Body of pancreas (tissue), 4 donors: ENCODE measurements at regions not wholly inside any gene's neighbourhood (a gene's known extent, or its start where the extent isn't known, plus 50 kb on each side); places are given as distances from the start of the nearest gene placed in this dataset.
"Not testable (repeated sequence)": the region's sequence is repeated elsewhere in the genome, so short reads cannot be mapped to it uniquely, and the experiment has no call there.

Source experiments
- ATAC-seq: fragments of 150-250 bp; one replicate; pipeline ENCODE4 v1.9.1; 2016
- DNase-seq, 4 donors: peaks; one replicate each; pipeline ENCODE4 v3.0.0-alpha.2; 2019
- H3K27ac ChIP-seq, 4 donors: fragments of 200-600 bp; sonication (generic); 1 replicate in 3 of 4; 2 replicates in 1 of 4; pipeline versions ENCODE4 v1.5.1 to v1.6.1; 2016 to 2019; ENCODE audit warnings: mild to moderate bottlenecking in 1 of 4, mixed read lengths in 1 of 4, moderate library complexity in 1 of 4
- H3K27me3 ChIP-seq, 2 donors: fragments of 200-600 bp; sonication (generic); one replicate each; pipeline ENCODE4 v1.6.0; 2016; ENCODE audit warnings: mild to moderate bottlenecking in 1 of 2
- H3K36me3 ChIP-seq, 2 donors: fragments of 200-600 bp; sonication (generic); replicated peaks in 1 of 2; 2 replicates each; pipeline ENCODE4 v1.5.1; 2016; ENCODE audit warnings: low read depth in 2 of 2; ENCODE audit not compliant: insufficient read depth in 1 of 2
- H3K4me1 ChIP-seq: fragments of 200-600 bp; sonication (generic); one replicate; pipeline ENCODE4 v1.6.0; 2016
- H3K4me3 ChIP-seq, 2 donors: fragments of 200-600 bp; sonication (generic); 1 replicate in 1 of 2; 2 replicates in 1 of 2; pipeline ENCODE4 v1.5.1; 2016 to 2019
- H3K9me3 ChIP-seq, 3 donors: fragments of 200-600 bp; sonication (generic); 1 replicate in 2 of 3; 2 replicates in 1 of 3; pipeline ENCODE4 v1.5.1; 2016
- CTCF ChIP-seq, 7 experiments: fragments of 450-650 bp in 4 of 7; fragments of 200-600 bp in 3 of 7; sonication (generic) in 3 of 7; IDR thresholded peaks; one replicate each; pipeline ENCODE4 v1.5.1; 2016 to 2019; ENCODE audit warnings: antibody characterized with exemption in 7 of 7
- POLR2A ChIP-seq, 3 donors: fragments of 450-650 bp; IDR thresholded peaks; one replicate each; pipeline ENCODE4 v1.6.1; 2016; ENCODE audit warnings: antibody characterized with exemption in 3 of 3, mild to moderate bottlenecking in 2 of 3
- WGBS, 2 donors: methylation state at CpG; one replicate each; pipeline ENCODE4 v1.1.5; 2017; 5-methylcytosine and 5-hydroxymethylcytosine counted together
- intact Hi-C: fragments of 100-400 bp; cut with DNase I; formaldehyde crosslinking; loops from one replicate; pipeline ENCODE4 v1.15.1; 2023

DNA sequence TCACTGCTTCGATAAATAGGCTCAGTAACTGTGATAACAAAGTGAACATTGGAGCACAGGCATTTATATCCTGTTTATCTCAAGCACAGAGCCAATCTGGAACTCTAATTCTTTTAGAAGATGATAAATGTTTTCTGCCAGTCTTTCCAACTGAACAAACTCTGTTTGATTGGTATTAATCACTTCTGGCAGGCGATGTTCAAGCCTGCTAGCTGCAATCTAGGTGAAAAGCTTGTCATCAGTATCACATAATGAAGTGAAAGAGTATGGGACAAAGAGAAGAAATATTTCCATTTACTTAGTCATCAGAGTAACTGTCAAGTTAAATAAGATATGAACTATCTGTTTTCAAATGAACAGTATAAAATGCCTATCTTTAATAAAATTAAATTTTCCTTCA lies 577.3 kb downstream of the VGLL3 start:
- WGBS, 2 donors, result 5% methylated on average over 2 of the region's 2 CpGs
- no peaks in the 10 kb centered on the region for H3K9me3 ChIP-seq
- intact Hi-C loops, result no loop called here
- H3K27me3 ChIP-seq, result no peaks in the 10 kb centered on the region
- no peaks in the 10 kb centered on the region for H3K36me3 ChIP-seq
- H3K27ac ChIP-seq, result no peak overlapping the region
- no peak for TF ChIP-seq POLR2A (IDR thresholded peaks at IDR 0.05)
- TF ChIP-seq CTCF (IDR thresholded peaks at IDR 0.05), result no peak
- H3K4me1 ChIP-seq, result no peaks in the 10 kb centered on the region
- ATAC-seq (no peak), DNase-seq (no peak)
- H3K4me3 ChIP-seq, result no peak overlapping the region

GRCh38 chr3:86410587-86410986 lies 580.4 kb downstream of the VGLL3 start:
- Histone ChIP-seq H3K4me3 (no peak overlapping the region), H3K27ac (no peak overlapping the region), H3K4me1 (no peaks in the 10 kb centered on the region), H3K36me3 (no peaks in the 10 kb centered on the region), H3K9me3 (no peaks in the 10 kb centered on the region), H3K27me3 (no peaks in the 10 kb centered on the region)
- 7 to 13% methylated on average over 2 of the region's 2 CpGs for WGBS, 2 donors
- ATAC-seq (no peak), DNase-seq (no peak)
- no peak for TF ChIP-seq POLR2A (IDR thresholded peaks at IDR 0.05)
- no peak for TF ChIP-seq CTCF (IDR thresholded peaks at IDR 0.05)
- intact Hi-C loops, result no loop called here

DNA sequence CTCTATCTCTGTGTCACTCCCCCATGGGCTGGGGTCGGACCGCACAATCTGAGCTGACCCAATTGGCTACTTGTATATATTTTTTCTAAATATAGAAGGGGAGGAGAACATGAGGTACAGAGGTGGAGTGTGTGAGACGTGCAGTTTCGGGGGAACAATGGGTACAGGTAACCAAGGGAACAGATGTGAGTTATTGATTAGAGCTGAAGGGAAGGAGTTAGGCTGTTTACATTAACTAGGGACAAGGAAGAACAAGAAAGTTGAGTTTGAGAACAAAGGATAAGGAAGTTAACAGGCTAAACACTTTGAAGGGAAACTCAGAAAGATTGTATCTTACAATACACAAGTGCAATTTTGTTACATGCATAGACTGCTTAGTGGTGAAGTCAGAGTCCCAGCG lies 601.2 kb downstream of the VGLL3 start:
- H3K36me3 ChIP-seq, H3K27ac ChIP-seq, H3K4me1 ChIP-seq, ATAC-seq, intact Hi-C loops, H3K27me3 ChIP-seq, DNase-seq, H3K4me3 ChIP-seq, H3K9me3 ChIP-seq: not testable (repeated sequence)
- 24 to 30% methylated on average over 5 of the region's 5 CpGs for whole genome bisulfite sequencing, 2 donors

DNA sequence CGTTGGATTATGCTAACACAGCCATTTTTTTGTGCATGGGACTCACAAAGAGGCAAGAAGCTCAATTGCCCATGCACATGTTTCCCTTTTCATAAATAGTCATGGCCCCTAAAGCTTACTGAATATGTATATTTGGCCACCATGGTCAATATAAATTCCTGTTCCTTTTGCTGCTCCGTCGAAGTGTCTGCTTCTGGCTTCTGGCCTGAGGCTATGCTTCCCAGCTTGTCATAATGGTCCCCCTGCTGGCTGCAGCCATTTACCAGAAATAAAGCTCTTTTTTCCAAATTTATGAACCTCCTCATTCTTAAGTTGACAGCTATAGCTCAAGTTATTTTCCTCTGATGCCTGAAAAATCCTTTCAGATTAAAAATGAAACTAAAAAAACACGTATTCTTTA lies 602.1 kb downstream of the VGLL3 start:
- no peak for TF ChIP-seq POLR2A (IDR thresholded peaks at IDR 0.05)
- TF ChIP-seq CTCF (IDR thresholded peaks at IDR 0.05), result no peak
- Histone ChIP-seq H3K4me1 (no peaks in the 10 kb centered on the region), H3K9me3 (no peaks in the 10 kb centered on the region), H3K4me3 (no peak overlapping the region), H3K27me3 (no peaks in the 10 kb centered on the region), H3K36me3 (no peaks in the 10 kb centered on the region), H3K27ac (no peak overlapping the region)
- DNase-seq, result no peak
- intact Hi-C loops, result no loop called here
- no peak for ATAC-seq
- 71 to 79% methylated on average over 4 of the region's 4 CpGs for WGBS, 2 donors

DNA sequence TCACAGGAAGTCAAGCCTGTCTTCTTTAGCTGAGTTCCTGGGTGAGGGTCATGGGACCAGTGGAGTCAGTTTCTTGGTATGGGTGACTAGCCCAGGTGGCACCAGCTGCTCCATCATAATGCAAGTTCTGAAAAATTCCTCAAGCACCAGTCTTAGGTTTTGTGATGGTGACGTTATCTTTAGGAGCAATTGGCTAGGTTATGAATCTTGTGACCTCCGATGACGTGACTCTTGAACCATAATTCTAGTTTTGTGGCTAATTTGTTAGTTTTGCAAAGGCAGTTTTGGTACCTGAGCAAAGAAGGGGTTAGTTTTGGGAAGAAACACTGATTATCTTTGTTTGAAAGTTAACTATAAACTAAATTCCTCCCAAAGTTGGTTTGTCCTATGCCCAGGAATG lies 608.4 kb downstream of the VGLL3 start:
- intact Hi-C loops, result no loop called here
- DNase-seq, result no peak
- no peak for ATAC-seq
- Histone ChIP-seq H3K4me1 (no peaks in the 10 kb centered on the region), H3K27me3 (no peaks in the 10 kb centered on the region), H3K36me3 (no peaks in the 10 kb centered on the region), H3K9me3 (no peaks in the 10 kb centered on the region), H3K4me3 (no peak overlapping the region), H3K27ac (no peak overlapping the region)
- TF ChIP-seq CTCF (IDR thresholded peaks at IDR 0.05) (no peak), POLR2A (IDR thresholded peaks at IDR 0.05) (no peak)
- WGBS, 2 donors, result 74 to 86% methylated on average over 3 of the region's 3 CpGs
